ENCODE measurements at regions not wholly inside any gene's neighbourhood (a gene's known extent, or its start where the extent isn't known, plus 50 kb on each side); places are given as distances from the start of the nearest gene placed in this dataset.

DNA sequence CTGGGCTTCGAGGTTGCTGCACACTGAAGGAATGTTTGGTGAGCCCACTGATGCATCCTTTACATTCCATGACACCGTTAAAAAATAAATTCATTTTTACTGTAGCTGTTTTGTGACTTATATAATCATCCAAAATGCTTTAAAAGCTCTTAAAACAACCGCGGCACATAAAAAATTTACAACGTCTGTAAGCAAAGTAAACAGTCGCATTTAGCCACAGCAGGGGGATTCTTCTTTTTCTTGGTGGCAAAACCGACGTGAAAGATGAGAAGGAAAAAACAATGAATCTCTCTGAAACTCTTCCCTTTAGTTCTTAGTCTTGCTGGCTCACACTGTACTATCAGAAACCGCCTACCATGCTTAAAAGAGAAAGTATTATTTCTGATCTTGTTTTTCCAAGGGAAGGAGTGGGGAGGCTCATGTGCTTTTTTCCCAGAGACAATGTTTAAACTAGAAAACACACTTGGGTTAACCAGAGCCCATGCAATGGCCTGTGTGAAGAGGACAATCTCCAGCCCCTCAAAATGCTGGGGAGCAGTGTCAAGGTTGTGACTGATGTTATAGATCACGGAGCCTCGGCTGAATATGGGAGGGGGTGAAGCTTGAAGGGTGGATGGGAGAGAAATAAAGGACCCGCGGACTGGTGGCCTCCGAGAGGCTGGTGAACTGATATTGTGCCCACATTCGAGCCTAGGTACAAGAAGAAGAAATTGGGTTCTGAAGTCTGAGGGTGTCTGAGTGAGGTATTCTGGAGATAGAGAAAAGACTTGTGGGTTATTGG is 91.1 kb downstream of the IRF8 start:
- FAIRE-seq (no peak), DNase-seq (ENCODE audit: low spot score in 2 of 2) (no peak)

DNA sequence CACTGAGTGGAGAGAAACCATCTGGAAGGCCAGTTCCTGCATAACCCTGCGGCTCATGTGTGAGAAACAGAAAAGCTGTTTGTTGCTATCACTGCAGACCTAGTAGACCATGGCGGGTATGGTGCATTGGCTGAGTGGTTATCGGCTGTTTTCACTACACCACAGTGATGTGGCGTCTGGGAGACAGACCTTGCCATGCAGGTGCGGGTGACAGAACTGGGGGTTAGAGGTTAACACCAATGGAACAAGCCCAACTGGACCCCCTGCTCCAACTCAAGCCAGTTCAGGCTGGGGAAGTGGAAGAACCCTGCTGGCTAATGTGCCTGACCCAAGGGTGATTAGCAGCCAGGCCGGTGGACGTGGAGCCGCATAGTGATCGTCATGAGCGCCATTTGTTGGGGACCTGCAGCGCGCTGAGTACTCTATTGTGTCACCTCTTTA is 91.9 kb downstream of the IRF8 start:
- FAIRE-seq, result no peak
- DNase-seq (ENCODE audit: low spot score in 2 of 2), result no peak

DNA sequence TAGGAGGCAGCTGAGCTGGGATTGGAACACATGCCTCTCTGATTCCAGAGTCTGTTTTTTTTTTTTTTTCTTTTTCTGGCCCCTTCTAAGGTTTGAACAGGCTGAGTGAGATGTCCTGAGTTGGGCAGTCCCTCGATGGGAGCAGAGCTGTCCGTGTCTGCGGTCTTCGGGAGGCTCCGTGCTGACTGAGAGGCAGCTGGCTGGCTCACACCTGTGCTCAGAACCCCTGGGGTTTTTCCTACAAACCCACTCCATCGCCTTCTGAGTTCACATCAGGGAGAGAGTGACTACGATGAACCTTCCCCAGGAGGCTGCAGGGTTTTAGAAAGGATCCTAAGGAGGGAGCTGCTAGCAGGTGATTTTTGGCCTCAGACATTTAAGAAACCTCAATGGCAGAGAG is 92.5 kb downstream of the IRF8 start:
- FAIRE-seq (no peak), DNase-seq (ENCODE audit: low spot score in 2 of 2) (no peak)

DNA sequence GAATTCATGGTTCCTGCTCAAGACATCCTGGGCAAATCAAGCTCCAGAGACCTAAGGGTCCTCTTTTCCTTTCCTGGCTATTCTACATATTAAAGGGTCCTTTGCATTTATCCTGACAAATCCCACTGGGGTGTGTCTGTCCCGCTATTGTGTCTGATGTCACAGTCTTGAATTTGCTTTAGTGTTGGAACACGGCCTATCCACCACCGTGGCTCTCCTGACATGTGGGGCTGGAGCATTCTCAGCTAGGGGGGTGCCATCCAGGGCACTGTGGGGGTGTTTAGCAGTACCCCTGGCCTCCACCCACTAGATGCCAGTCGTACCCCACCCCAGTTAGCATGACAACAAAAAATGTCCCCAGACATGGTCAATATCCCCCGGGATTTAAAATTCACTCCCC is 92.9 kb downstream of the IRF8 start:
- FAIRE-seq (no peak), DNase-seq (ENCODE audit: low spot score in 2 of 2) (no peak)

DNA sequence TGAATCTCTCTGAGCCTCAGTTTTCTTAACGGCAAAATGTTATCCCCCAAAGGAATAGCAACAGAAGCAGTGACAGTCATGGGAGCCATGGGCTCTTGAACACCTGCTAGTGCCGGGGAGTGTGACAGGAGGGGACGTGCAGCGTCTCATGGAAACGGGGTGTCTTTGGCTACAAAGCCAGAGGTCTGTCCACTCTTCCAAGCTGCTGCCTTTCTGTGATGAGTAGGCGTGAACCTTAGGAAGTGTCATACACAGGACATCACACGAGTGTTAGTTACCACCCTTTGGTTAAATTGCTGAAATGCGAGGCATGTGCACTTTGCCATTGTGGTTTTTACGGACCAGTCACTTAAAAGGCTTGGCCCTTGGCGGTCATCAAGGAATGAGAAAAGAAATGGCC is 93.4 kb downstream of the IRF8 start:
- no peak for FAIRE-seq
- DNase-seq (ENCODE audit: low spot score in 2 of 2), result no peak

DNA sequence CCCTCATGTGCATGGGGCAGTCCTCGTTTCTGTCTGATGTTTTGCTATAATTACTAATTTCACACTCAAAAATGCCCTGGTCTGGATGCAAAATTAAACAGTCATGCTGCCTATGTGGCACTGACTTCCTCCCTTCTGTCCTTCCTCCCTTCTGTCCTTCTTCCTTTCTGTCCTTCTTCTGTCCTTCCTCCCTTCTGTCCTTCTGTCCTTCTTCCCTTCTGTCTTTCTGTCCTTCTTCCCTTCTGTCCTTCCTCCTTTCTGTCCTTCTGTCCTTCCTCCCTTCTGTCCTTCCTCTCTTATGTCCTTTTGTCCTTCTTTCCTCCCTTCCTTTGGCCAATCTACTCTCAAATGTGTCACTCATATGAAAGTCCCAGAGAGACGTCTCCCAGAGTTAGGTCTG is 93.8 kb downstream of the IRF8 start:
- FAIRE-seq, result no peak
- no peak for DNase-seq (ENCODE audit: low spot score in 2 of 2)

DNA sequence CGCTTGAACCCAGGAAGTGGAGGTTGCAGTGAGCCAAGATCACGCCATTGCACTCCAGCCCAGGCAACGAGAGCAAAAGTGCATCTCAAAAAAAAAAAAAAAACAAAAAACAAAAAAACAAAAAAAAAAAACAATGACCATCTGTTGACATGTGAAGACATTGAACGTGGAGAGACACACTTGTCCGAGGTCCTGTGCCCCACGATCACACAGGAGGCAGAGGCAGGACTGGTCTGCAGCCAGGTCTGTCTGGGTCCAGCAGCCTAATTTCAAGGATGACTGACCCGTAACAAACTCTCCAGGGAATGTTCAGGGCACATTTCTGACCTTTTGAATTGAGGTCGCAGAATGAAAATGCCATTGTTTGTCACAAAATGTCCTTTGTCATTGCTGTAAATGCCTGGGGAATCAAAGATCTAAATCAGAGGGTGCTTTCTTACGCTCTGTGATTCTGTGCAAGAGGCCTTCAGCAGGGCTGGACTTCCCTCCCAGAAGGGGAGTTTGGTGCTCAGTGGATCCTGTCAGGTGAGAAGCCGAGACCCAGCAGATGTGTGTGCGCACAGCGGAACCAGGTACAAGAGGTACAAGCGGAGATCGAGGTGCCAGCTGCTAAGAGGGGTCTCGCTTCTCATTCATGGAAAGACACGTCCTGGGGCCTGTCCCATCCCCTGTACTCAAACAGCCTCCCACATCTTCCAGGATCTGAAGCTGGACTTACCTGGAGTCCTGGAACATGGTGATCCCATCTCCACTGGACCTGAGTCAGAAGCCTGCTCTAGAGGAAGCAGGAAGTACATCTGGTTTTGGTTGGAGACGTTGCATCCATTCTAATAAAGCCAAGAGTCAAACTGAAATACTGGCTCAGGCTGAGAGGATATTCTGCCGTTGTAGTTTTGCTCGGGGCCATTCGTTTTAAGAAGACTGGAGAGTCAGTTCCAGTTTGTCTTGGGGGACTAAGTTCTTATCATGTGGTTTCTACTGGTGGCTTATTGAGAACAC is 95.8 kb downstream of the IRF8 start:
- no peak for DNase-seq (ENCODE audit: low spot score in 2 of 2)

DNA sequence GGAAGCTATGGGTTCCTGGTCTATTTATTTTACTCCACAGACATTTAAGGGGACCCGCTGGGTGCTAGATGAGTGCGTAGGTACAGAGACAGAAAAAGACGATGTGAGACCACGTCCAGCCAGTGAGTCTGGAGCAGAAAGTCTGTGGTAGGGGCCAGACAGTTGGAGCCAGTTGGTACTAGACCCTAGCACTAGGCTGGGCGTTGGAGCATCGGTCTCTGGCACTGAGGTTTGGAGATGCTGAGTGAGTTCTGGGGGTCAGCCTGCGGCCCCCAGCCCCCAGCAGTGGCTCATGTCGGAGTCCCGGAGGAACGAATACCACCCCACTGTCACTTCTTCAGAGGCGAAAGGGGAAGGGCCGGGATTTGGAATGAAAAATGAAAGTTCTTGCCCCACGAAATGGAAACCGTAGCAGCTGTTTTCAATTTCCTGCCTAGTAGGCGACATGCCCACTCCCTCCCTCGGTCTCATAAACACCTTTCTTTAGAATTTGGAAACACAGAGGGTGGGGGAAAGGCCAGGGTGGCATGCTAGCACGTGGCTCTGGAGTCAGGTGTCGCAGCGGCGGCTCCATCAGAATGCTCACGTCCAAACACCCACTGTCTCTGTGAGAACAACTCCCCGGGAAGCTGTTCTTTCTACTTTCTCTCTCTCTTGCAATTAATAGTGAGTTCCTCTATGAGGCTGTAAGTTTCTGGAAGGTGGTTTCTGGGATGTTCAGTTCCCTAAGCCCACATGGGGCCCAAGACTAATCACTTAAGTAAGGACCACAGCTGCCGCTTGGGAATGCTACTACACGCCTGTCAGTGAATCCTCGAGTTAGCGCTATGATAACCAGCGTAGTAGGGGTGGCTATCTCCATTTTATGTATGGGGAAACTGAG is 96.8 kb downstream of the IRF8 start:
- FAIRE-seq (no peak), DNase-seq (ENCODE audit: low spot score in 2 of 2) (no peak)

More for the DNA sequence above, 95.8 kb downstream of the IRF8 start:
- FAIRE-seq, result no peak

DNA sequence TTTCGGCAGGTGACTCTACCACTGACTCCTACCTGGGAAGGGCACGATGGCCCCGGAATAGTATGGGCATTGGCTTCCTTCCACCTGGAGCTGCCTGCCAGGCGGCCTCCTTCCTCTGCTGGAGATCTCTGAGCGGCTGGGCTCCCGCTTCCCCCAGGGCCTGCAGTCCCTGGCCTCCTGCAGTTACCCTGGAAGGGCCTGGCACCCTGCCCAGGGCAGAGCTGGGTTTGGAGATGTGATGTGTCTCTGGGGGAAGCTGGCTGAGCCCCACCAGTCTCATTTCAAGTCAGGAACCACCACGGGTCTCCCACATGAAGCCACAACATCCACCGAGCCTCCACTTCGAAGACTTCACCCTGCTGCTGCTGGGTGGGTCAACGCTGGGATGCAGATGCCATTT is 97.9 kb downstream of the IRF8 start:
- FAIRE-seq, result no peak
- no peak for DNase-seq (ENCODE audit: low spot score in 2 of 2)

DNA sequence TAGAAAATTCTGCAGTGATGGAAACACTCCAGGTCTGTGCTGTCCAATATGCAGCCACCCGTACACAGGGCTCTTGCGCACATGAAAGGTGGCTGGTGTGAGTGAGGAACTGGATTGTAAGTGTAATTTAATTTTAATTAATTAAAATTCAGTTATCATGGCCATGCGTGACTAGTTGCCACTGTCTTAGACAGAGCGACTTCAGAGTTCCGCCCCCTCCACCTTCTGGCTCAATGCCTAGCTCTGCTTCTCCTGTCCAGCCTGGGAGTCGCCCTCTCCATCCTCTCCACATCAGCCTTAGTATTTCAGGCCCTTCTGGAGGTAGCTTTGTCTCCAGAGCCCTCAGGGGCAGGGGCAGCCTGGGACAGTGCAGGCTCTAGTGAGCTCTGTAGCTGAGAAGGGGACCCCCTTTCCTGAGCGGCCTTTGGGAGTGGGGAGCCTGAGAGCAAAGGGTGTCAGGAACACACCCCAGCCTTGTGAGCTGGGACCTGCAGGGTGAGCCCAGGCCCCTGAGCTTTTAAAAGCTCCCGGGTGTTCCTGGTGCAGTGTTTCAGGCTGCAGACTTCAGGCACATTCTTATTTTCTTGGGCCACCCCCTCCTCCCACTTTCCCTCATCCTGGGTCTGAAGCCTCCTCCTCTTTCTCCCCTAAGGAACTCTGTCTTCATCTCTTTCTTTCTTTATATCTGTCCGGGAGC is 99.4 kb downstream of the IRF8 start:
- DNase-seq (ENCODE audit: low spot score in 2 of 2) (no peak), FAIRE-seq (no peak)

DNA sequence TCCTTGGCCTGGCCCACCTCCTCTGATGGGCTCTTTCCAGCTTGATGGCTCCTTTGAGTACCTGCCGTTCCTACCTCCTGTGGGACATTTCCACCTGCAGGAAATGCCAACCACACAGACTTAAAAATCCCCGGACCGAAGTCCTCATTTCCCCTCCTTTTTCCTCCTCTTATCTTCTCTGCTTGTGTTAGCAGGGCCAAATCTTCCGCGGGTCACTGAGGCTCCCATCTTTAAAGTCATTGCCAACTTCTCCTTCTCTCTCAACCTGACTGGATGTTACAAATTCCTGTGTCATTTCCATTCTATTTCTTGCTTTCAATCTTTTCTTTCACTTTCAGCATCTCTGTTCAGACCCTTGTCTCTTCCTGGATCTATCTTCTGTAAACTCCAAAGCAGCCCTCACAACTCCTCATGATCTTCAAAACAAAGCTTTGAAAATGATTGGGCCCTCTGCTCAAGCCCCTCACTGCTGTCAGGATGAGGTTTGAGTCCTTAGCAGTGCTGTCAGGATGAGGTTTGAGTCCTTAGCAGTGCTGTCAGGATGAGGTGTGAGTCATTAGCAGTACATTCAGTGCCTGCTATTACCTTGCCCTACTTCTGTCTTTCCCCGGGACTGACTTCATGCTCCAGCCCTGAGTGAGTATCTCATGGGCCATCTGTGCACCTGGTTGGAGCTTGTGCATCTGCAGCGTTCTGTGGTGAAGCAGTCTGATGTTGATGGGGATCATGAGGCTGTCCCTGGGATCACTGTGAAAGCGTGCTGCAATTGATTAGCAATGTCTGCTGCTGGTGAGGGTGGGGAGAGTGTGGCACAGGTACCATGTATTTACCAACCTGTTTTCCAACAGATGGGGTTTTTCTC is 100.1 kb downstream of the IRF8 start:
- FAIRE-seq, result no peak
- no peak for DNase-seq (ENCODE audit: low spot score in 2 of 2)

DNA sequence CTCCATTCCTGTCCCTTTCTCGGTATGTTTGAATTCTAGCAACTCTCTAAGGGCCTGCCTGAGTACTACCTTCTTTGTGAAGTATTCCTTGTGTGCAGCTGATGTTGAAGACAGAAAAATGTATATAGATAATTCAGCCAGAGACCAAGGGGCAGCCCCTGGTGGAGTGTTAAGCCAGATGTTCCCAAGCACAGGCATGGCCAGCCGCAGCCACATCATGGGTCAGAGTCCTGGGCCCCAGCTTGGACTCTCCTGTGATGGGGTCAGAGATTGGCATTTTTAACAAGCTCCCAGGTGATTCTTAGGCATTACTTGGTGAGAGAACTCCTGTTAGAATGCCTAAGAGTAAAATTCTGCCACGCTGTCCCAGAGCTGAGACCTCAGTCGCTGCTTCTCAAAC is 100.8 kb downstream of the IRF8 start:
- FAIRE-seq (no peak), DNase-seq (ENCODE audit: low spot score in 2 of 2) (no peak)

DNA sequence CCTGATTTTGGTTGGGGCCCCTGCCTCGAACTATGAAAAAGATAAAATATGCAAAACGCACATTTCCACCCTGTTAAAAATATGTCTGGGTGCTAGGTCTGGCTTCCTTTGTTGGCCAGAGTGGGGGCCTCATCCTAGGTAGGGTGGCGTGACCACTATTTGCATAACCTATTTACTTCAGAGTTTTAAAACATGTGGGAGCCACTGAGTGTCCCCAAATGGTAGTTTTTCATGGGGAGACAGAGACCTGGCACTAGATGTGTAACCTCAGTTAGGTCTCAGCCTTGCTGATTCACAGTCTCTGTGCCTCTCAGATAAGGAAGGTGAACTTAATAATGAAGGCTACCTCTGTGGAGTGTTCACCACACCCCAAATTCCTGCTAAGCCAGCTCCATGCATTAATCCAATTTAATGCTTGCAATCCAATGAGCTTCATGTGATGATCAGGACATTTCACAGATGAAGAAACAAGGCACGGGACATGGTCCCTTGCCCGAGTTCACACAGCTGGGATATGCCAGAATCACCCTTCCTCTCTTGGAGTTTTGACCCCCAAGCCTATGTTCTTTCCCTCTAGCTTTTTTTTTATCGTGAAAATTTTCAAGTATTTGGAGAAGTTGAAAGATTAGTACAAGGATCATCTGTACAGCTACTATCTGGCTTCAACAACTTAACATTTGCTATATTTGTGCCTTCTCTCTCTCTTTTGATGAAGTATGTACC is 103.4 kb downstream of the IRF8 start:
- DNase-seq (ENCODE audit: low spot score in 2 of 2), result no peak
- FAIRE-seq, result no peak

DNA sequence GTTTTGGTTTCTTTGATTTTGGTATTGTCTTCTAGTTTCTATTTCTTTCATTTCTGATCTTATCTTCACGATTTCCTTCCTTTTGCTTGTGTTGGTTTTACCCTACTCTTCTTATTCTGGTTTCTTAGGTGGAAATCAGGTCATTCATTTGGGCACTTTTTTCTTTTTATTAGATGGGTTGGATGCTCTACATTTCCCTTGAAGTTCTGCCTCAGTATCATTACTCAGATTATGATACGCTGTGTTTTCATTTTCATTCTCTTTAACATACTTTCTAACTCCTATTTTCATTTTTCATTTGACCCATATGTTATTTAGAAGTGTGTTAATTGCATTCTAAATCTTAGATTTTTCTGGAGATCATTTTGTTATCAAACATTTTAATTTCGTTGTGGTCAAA is 108.6 kb downstream of the IRF8 start:
- no peak for DNase-seq (ENCODE audit: low spot score in 2 of 2)
- FAIRE-seq, result no peak

DNA sequence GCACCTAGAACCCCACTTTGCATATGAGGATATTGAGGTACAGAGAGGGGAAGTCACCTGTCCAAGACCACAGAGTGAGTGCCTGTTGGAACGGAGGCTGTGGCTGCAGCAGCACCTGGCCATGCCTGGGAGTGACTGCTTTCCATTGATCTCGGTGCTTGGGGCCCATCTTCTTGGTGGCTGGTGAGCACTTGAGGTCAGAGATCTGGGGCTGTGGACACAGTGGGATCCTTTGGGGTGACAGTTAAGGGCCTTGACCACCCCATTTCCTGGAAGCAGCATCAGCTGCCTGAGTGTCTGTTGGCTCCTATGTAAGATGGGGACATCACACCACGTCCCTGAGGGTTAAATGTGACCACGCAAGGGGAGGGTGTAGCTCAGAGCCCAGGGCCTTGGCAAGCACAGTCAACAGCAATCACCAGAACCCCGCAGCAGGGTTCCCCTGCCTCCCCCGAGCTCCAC is 111.7 kb downstream of the IRF8 start:
- no peak for DNase-seq (ENCODE audit: low spot score in 2 of 2)
- no peak for FAIRE-seq

DNA sequence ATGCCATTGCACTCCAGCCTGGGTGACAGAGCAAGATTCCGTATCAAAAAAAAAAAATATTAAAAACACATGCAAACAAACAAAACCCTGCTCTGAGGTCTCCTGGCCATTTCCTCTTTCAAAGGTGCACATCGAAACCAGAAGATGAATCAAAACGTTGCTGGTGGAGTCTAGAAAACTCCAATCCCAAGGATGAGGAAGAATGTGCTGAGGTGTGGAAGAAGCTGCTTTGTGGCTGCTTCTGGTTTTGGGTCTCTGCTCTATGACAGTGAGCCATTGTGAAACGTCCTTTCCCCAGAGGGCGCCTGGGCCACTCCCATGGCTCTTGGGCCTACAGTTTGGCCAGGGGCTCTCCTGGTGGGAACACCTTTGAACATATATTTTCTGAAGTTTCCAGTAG is 112.6 kb downstream of the IRF8 start:
- FAIRE-seq, result no peak

DNA sequence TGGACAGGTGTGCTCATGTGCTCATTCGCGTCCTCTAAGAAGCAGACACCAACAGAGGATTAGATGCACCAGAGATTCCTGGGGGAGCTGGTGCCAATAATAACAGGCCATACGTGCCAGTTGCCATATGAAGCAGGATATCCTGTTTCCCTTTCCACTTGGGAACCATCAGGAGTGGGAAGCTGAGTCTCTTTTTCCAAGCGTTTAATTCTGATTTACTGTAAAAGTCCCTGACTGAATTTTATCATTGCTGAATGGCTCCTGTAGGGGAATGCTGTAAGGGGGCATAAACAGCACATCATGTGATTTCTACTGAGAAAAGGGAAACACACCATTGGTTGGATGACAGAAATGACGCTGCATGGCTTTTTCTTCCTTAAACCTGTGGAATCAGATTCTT is 113.3 kb downstream of the IRF8 start:
- FAIRE-seq, result no peak
- no peak for DNase-seq (ENCODE audit: low spot score in 2 of 2)

More for the DNA sequence above, 112.6 kb downstream of the IRF8 start:
- no peak for DNase-seq (ENCODE audit: low spot score in 2 of 2)

DNA sequence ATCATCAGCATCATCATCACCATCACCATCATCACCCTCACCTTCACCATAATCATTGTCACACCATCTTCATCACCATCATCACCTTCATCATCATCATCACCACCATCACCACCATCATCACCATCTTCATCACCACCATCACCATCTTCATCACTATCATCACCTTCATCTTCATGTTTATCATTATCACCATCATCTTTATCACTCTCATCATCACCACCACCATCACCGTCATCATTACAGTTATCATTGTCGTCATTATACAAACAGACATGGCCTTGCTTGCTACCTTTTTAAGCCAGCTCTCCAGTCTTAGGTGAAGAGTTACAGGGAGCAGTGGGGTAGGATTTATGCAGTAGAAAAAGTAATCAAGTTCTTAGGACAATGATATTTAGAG is 114.9 kb downstream of the IRF8 start:
- DNase-seq (ENCODE audit: low spot score in 2 of 2) (no peak), FAIRE-seq (no peak)

Data from frontal cortex (tissue), 3 donors.